A549 (cell line): ENCODE measurements at regions not wholly inside any gene's neighbourhood (a gene's known extent, or its start where the extent isn't known, plus 50 kb on each side); places are given as distances from the start of the nearest gene placed in this dataset.
A peak's percentile ranks its signal among the peaks of the same experiment; 100 is the strongest.

Experiments
- ATAC-seq, 2 experiments: fragments of 200-7000 bp in 1 of 2; fragments of >200 bp in 1 of 2; cut with Nextera tagmentation in 1 of 2; cut with Tn5 transposase in 1 of 2; 3 replicates each; pipeline versions ENCODE4 v1.8.0 to v1.9.1; 2018 to 2020; ENCODE audit warnings: mild to moderate bottlenecking in 1 of 2, moderate library complexity in 1 of 2
- CTCF ChIA-PET: fragments of 300-600 bp; sonication (Branson Sonifier 250); formaldehyde crosslinking; extraction: SDS; loops from one replicate; lab custom pipeline; 2021; ENCODE audit warnings: antibody characterized with exemption, inconsistent platforms; lab: Yijun Ruan, JAX
- POLR2A ChIA-PET: fragments of 350-600 bp; formaldehyde crosslinking; extraction: SDS; loops from one replicate; lab custom pipeline; 2021; ENCODE audit warnings: antibody characterized with exemption, inconsistent platforms; lab: Yijun Ruan, JAX
- DNase-seq, 2 experiments: peaks; one replicate each; pipeline versions ENCODE4 v3.0.0 to v3.0.0-alpha.2; 2011 to 2016; ENCODE audit warnings: low read depth in 1 of 2, low spot score in 1 of 2
- FAIRE-seq: peaks from 2 replicates; lab custom pipeline; 2011; peaks lifted over from hg19 to GRCh38; lab: Jason Lieb, UNC
- H3K27ac ChIP-seq, 2 experiments: fragments of >200 bp; sonication (Bioruptor Twin); formaldehyde crosslinking; 3 replicates each; pipeline ENCODE4 v1.5.1; 2016 to 2017
- H3K4me1 ChIP-seq: fragments of >200 bp; sonication (Bioruptor Twin); formaldehyde crosslinking; 3 replicates; pipeline ENCODE4 v1.6.1; 2016
- H3K4me2 ChIP-seq: fragments of >200 bp; sonication (Bioruptor Twin); formaldehyde crosslinking; 3 replicates; pipeline ENCODE4 v1.6.1; 2016
- H3K4me3 ChIP-seq: fragments of >200 bp; sonication (Bioruptor Twin); formaldehyde crosslinking; 3 replicates; pipeline ENCODE4 v1.5.1; 2016
- H3K9me3 ChIP-seq: fragments of >200 bp; sonication (Bioruptor Twin); formaldehyde crosslinking; 3 replicates; pipeline ENCODE4 v1.6.1; 2016
- CBX2 ChIP-seq: fragments of 200-600 bp; sonication (generic); IDR thresholded peaks from 2 replicates; pipeline ENCODE4 v1.6.1; 2016; ENCODE audit warnings: low read depth, mild to moderate bottlenecking, borderline replicate concordance
- EP300 ChIP-seq, 2 experiments: fragments of >200 bp; sonication (Bioruptor Twin); formaldehyde crosslinking; IDR thresholded peaks; 2 replicates in 1 of 2; 3 replicates in 1 of 2; pipeline ENCODE4 v1.6.1; 2016 to 2017
- MAZ ChIP-seq: fragments of 150-350 bp; IDR thresholded peaks from 2 replicates; pipeline ENCODE4 v1.6.1; 2014; ENCODE audit warnings: antibody characterized with exemption, low read depth, low read length, borderline replicate concordance
- NPAS2 ChIP-seq: fragments of 250-450 bp; sonication (Bioruptor Pico); IDR thresholded peaks from 2 replicates; pipeline ENCODE4 v1.8.0; 2022; ENCODE audit warnings: mild to moderate bottlenecking, moderate library complexity, borderline replicate concordance
- PBX3 ChIP-seq: IDR thresholded peaks from 2 replicates; pipeline ENCODE4 v1.6.1; 2012
- PHF8 ChIP-seq: fragments of 200-600 bp; sonication (generic); IDR thresholded peaks from 2 replicates; pipeline ENCODE4 v1.6.1; 2016; ENCODE audit warnings: low read depth, mild to moderate bottlenecking, antibody characterized with exemption, moderate library complexity, borderline replicate concordance
- SREBF2 ChIP-seq: fragments of 450-650 bp; IDR thresholded peaks from 2 replicates; pipeline ENCODE4 v1.6.1; 2014; ENCODE audit warnings: mild to moderate bottlenecking, moderate library complexity
- ZFP36 ChIP-seq: fragments of 450-650 bp; IDR thresholded peaks from 2 replicates; pipeline ENCODE4 v1.6.1; 2014; ENCODE audit warnings: borderline replicate concordance; ENCODE audit not compliant: partially characterized antibody
- ZSCAN20 ChIP-seq: fragments of 250-450 bp; sonication (Bioruptor Pico); IDR thresholded peaks from 2 replicates; pipeline ENCODE4 v1.8.0; 2022; ENCODE audit warnings: mild to moderate bottlenecking, moderate library complexity
- WGBS: methylation state at CpG from one replicate; pipeline ENCODE4 v1.1.6; 2017; ENCODE audit errors: missing lambda C conversion rate; 5-methylcytosine and 5-hydroxymethylcytosine counted together
- TF ChIP-seq, protein P1 (sequence below): fragments of 250-450 bp; sonication (Bioruptor Pico); IDR thresholded peaks from 2 replicates; pipeline ENCODE4 v1.5.0; 2021; ENCODE audit warnings: mild to moderate bottlenecking, moderate library complexity, borderline replicate concordance
- TF ChIP-seq, protein P2 (sequence below): fragments of 450-650 bp; IDR thresholded peaks from 2 replicates; pipeline ENCODE4 v1.6.1; 2014; ENCODE audit warnings: antibody characterized with exemption
- TF ChIP-seq, protein P3 (sequence below): fragments of 250-450 bp; sonication (Bioruptor Pico); IDR thresholded peaks from 2 replicates; pipeline ENCODE4 v1.5.0; 2020; ENCODE audit warnings: low read depth, mild to moderate bottlenecking, moderate library complexity
- TF ChIP-seq, protein P4 (sequence below): fragments of 200-600 bp; sonication (generic); IDR thresholded peaks from 2 replicates; pipeline ENCODE4 v1.6.1; 2016; ENCODE audit warnings: antibody characterized with exemption, mild to moderate bottlenecking, moderate library complexity

DNA sequence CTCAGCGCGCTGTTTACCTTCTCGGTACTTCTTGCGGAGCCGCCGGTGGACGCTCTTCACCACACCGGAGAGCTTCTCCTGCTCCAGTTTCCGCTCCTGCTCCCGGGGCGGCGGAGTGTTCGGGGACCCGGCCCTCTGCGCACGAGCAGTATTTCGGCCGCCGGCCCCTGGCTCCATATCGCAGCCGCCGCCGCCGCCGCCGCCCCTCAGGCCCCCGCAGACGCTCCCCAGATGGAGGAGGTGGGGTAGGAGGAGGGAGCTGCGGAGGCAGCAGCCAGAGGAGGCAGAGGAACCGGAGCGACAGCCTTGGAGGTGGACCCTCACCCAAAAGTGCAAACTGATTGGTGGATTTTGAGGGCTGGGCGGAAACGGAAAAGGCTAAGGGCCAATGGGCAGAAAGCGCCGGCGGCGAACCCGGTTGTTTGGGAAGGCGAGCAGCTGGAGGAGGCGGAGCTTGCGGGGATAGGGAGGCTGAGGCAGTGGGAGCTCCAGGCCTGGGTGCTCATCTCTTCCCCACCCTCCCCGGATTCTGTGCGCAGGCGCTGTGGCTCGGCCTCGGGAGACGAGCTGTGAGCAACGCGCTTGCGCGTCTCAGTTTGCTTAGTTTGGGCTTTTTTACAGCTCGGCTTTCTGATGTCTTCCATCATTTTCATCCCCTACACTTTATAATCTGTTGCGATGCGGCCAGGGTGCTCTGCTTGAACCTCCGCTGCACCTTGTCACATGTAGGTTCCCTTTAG lies 146.9 kb downstream of the GPR85 start (continued):
- TF ChIP-seq, protein P1, sequence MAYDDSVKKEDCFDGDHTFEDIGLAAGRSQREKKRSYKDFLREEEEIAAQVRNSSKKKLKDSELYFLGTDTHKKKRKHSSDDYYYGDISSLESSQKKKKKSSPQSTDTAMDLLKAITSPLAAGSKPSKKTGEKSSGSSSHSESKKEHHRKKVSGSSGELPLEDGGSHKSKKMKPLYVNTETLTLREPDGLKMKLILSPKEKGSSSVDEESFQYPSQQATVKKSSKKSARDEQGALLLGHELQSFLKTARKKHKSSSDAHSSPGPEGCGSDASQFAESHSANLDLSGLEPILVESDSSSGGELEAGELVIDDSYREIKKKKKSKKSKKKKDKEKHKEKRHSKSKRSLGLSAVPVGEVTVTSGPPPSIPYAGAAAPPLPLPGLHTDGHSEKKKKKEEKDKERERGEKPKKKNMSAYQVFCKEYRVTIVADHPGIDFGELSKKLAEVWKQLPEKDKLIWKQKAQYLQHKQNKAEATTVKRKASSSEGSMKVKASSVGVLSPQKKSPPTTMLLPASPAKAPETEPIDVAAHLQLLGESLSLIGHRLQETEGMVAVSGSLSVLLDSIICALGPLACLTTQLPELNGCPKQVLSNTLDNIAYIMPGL (CRISPR knock-in tag) = no peak
- TF ChIP-seq ZFP36 (no peak), ZSCAN20 (CRISPR knock-in tag) (no peak), SREBF2 (no peak), EP300 (IDR thresholded peaks at IDR 0.05) (no peak), PBX3 (peak; percentile 75; the same call in 1 of the 2 replicates), PHF8 (peak; percentile 28; the same call in 1 of the 2 replicates), MAZ (0 out of 2 replicates have a peak, but pooled peaks have one; percentile 6), NPAS2 (no peak), CBX2 (no peak)
- TF ChIP-seq, protein P2, sequence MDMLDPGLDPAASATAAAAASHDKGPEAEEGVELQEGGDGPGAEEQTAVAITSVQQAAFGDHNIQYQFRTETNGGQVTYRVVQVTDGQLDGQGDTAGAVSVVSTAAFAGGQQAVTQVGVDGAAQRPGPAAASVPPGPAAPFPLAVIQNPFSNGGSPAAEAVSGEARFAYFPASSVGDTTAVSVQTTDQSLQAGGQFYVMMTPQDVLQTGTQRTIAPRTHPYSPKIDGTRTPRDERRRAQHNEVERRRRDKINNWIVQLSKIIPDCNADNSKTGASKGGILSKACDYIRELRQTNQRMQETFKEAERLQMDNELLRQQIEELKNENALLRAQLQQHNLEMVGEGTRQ = no peak; the same call in 1 of the 2 replicates
- TF ChIP-seq, protein P3, sequence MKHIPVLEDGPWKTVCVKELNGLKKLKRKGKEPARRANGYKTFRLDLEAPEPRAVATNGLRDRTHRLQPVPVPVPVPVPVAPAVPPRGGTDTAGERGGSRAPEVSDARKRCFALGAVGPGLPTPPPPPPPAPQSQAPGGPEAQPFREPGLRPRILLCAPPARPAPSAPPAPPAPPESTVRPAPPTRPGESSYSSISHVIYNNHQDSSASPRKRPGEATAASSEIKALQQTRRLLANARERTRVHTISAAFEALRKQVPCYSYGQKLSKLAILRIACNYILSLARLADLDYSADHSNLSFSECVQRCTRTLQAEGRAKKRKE (CRISPR knock-in tag) = no peak
- TF ChIP-seq, all 56 proteins: peak for 8

- Histone ChIP-seq H3K4me3 (peak overlapping the region; percentile 81), H3K4me2 (peak overlapping the region; percentile 87), H3K9me3 (no peaks in the 10 kb centered on the region), H3K4me1 (peaks cover 10% of the 10 kb centered on the region; the same call in 2 of the 3 replicates), H3K27ac (peak overlapping the region; percentile 74 to 86)
- WGBS = 19% methylated on average over 23 of the region's 26 CpGs
- ATAC-seq (peak; percentile 9 to 49; a peak in 4 of 6 replicates), DNase-seq (peak in 1 of 2 experiments; percentile 21), FAIRE-seq (no peak)
- POLR2A ChIA-PET = interaction anchor here (0.7 to 1.2 kb wide), 4 partner anchors 9 to 488 kb away, joined by 3 to 8 read pairs (median 5); partner anchors contain the start of gene IFRD1
- TF ChIP-seq, protein P4, sequence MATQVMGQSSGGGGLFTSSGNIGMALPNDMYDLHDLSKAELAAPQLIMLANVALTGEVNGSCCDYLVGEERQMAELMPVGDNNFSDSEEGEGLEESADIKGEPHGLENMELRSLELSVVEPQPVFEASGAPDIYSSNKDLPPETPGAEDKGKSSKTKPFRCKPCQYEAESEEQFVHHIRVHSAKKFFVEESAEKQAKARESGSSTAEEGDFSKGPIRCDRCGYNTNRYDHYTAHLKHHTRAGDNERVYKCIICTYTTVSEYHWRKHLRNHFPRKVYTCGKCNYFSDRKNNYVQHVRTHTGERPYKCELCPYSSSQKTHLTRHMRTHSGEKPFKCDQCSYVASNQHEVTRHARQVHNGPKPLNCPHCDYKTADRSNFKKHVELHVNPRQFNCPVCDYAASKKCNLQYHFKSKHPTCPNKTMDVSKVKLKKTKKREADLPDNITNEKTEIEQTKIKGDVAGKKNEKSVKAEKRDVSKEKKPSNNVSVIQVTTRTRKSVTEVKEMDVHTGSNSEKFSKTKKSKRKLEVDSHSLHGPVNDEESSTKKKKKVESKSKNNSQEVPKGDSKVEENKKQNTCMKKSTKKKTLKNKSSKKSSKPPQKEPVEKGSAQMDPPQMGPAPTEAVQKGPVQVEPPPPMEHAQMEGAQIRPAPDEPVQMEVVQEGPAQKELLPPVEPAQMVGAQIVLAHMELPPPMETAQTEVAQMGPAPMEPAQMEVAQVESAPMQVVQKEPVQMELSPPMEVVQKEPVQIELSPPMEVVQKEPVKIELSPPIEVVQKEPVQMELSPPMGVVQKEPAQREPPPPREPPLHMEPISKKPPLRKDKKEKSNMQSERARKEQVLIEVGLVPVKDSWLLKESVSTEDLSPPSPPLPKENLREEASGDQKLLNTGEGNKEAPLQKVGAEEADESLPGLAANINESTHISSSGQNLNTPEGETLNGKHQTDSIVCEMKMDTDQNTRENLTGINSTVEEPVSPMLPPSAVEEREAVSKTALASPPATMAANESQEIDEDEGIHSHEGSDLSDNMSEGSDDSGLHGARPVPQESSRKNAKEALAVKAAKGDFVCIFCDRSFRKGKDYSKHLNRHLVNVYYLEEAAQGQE = peak; percentile 24; the same call in 1 of the 2 replicates
- no peak for TF ChIP-seq ZSCAN20 (CRISPR knock-in tag)
- CTCF ChIA-PET = interaction anchor here (1.0 kb wide), 1 partner anchor 389 kb away, joined by 3 read pairs; no protein-coding TSS in a partner anchor
Observed at GRCh38 chr7:112938863-112939573, 147.6 kb downstream of the GPR85 start.
